RWPE1 (cell line): ENCODE measurements at regions not wholly inside any gene's neighbourhood (a gene's known extent, or its start where the extent isn't known, plus 50 kb on each side); places are given as distances from the start of the nearest gene placed in this dataset.

Experiments
- CTCF ChIA-PET: fragments of 350-600 bp; sonication (Branson Sonifier 250); formaldehyde crosslinking; extraction: SDS; loops from one replicate; lab custom pipeline; 2021; lab: Yijun Ruan, JAX
- POLR2A ChIA-PET: fragments of 400-600 bp; formaldehyde crosslinking; extraction: SDS; loops from one replicate; lab custom pipeline; 2020; ENCODE audit warnings: antibody characterized with exemption; ENCODE audit not compliant: low non-redundant PET; lab: Yijun Ruan, JAX
- DNase-seq: peaks from one replicate; pipeline ENCODE4 v3.0.0; 2012; ENCODE audit warnings: low spot score
- H3K27ac ChIP-seq: fragments of 450-650 bp; 2 replicates; pipeline ENCODE4 v1.5.1; 2017
- CTCF ChIP-seq: fragments of 450-650 bp; conservative IDR thresholded peaks from 2 replicates; pipeline ENCODE4 v1.5.1; 2017; ENCODE audit warnings: low read depth, mild to moderate bottlenecking

DNA sequence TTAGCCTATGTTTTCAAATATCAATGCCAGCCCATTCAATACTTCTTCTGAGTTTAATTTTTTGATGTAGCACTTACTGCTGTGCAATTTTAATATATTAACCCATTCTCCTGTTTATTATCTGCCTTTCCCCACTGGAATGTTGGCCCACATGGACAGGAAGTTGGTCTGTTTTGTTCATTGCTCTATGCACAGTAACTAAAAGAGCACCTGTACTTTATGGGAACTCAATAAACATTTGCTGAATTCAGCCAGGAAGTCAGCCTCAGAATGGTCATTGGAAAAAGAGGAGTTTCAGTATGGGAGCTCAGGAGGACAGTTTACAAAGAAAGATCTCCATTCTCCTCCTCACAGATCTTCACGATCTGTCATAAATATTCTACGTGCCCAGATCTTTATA is 510.5 kb upstream of the AGA start:
- no peak overlapping the region for H3K27ac ChIP-seq
- no peak for DNase-seq
- POLR2A ChIA-PET = no interaction called here
- no peak for TF ChIP-seq CTCF
- CTCF ChIA-PET = interaction anchor here (0.7 kb wide), 1 partner anchor 1196 kb away, joined by 3 read pairs; no protein-coding TSS in a partner anchor

GRCh38 chr4:177957596-177958360 is 515.5 kb upstream of the AGA start:
- no peak for DNase-seq
- no peak overlapping the region for H3K27ac ChIP-seq
- ChIA-PET CTCF (interaction anchor here (0.6 kb wide), 1 partner anchor 1196 kb away, joined by 3 read pairs; no protein-coding TSS in a partner anchor), POLR2A (no interaction called here)
- no peak for TF ChIP-seq CTCF

DNA sequence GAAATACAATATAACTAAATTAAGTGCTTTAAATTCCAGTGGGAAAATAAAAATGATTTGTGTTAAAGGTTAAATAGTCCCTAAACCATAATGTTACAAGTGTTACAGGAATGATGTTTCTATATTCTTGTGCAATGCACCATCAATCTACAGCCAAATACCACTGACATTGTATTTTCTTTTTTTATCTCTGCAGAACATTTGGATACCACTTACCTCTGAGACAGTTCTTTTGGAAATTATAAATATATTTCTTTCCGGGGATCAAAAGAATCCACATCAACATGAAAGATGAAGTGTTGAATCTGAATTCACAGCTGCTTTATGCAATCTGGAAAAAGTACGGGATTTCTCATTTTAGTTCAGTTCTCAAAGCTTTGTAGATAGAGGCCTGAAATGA is 518.3 kb upstream of the AGA start:
- POLR2A ChIA-PET = no interaction called here
- CTCF ChIA-PET = no interaction called here
- no peak for DNase-seq
- H3K27ac ChIP-seq = no peak overlapping the region
- TF ChIP-seq CTCF = no peak

- DNase-seq = no peak
- ChIA-PET CTCF (no interaction called here), POLR2A (no interaction called here)
Measured at GRCh38 chr4:177961761-177962380, 519.6 kb upstream of the AGA start.

DNA sequence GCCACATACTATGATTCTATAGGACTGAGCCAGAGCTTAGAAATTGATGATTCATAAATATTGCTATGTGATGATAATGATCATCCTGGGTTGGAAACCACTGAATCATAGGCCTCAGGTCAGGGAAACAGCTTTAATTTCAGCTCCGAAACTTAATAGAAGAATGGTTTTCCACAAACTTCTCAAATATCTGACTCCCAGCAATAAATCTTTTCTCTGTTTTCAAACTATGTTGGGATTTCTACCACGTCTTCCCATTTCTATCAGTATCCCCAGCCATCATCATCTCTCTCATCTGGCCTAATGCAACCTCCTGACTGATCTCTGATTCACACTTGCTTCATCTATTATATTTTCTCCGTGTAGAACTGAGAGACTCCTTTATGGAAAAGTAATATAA is 521.8 kb upstream of the AGA start:
- no peak for TF ChIP-seq CTCF
- ChIA-PET CTCF (no interaction called here), POLR2A (no interaction called here)
- no peak overlapping the region for H3K27ac ChIP-seq
- DNase-seq = peak; percentile 15

More at GRCh38 chr4:177961761-177962380, 519.6 kb upstream of the AGA start:
- H3K27ac ChIP-seq = no peak overlapping the region
- TF ChIP-seq CTCF = no peak

DNA sequence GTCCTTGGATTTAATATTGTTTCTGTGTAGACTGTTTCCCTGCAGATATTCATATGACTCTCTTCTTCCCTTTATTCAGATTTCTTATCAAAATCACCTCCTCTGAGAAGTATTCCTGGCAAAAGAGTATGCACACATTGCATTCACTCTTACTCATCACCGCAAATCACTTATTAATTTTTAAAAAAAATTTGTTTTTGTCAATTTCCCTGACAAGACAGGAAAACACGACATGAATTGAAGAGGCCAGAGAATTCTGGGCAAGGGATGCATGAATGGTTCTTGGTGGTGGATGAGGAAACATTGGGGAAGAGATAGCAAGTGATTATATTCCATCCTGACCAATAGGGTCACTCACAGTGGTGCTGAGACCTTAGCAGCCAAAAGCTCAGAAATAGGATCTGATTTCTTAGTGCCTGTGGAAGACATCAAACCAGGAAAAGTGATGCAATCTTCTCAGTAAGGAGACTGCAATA is 522.5 kb upstream of the AGA start:
- no peak overlapping the region for H3K27ac ChIP-seq
- ChIA-PET CTCF (no interaction called here), POLR2A (no interaction called here)
- TF ChIP-seq CTCF = no peak
- no peak for DNase-seq
